ENCODE measurements at regions not wholly inside any gene's neighbourhood (a gene's known extent, or its start where the extent isn't known, plus 50 kb on each side); places are given as distances from the start of the nearest gene placed in this dataset.
"Not testable (repeated sequence)": the region's sequence is repeated elsewhere in the genome, so short reads cannot be mapped to it uniquely, and the experiment has no call there.

- no peak for DNase-seq
Measured at GRCh38 chr2:58769111-58769863, 528.2 kb upstream of the FANCL start.

- DNase-seq, result no peak
Measured at GRCh38 chr2:58768715-58769080, 527.6 kb upstream of the FANCL start.

- no peak for DNase-seq
Measured at GRCh38 chr2:58767828-58768714, 526.9 kb upstream of the FANCL start.

- no peak for DNase-seq
Measured at GRCh38 chr2:58764338-58765104, 523.4 kb upstream of the FANCL start.

- DNase-seq, result peak in 1 of 2 donors; percentile 31
Measured at GRCh38 chr2:58762176-58762781, 521.2 kb upstream of the FANCL start.

GRCh38 chr2:58757971-58758370, 516.8 kb upstream of the FANCL start:
- DNase-seq, result no peak

GRCh38 chr2:58756336-58756735, 515.2 kb upstream of the FANCL start:
- DNase-seq, result no peak

- DNase-seq, result not testable (repeated sequence)
Measured at GRCh38 chr2:58752507-58752906, 511.4 kb upstream of the FANCL start.

GRCh38 chr2:58751676-58752075, 510.6 kb upstream of the FANCL start:
- not testable (repeated sequence) for DNase-seq

GRCh38 chr2:58749041-58749440, 507.9 kb upstream of the FANCL start:
- no peak for DNase-seq

GRCh38 chr2:58745334-58745733, 504.2 kb upstream of the FANCL start:
- not testable (repeated sequence) for DNase-seq

GRCh38 chr2:58740426-58740825, 499.3 kb upstream of the FANCL start:
- DNase-seq, result no peak

- no peak for DNase-seq
Measured at GRCh38 chr2:58739033-58739432, 497.9 kb upstream of the FANCL start.

- DNase-seq, result no peak
Measured at GRCh38 chr2:58734365-58734764, 493.2 kb upstream of the FANCL start.

- DNase-seq, result no peak
Measured at GRCh38 chr2:58732999-58733398, 491.9 kb upstream of the FANCL start.

GRCh38 chr2:58731488-58731869, 490.4 kb upstream of the FANCL start:
- DNase-seq, result no peak

GRCh38 chr2:58730764-58731487, 489.8 kb upstream of the FANCL start:
- no peak for DNase-seq

GRCh38 chr2:58727981-58728656, 487.0 kb upstream of the FANCL start:
- DNase-seq, result no peak

- DNase-seq, result no peak
Measured at GRCh38 chr2:58721912-58722591, 480.9 kb upstream of the FANCL start.

- no peak for DNase-seq
Measured at GRCh38 chr2:58720770-58721697, 479.9 kb upstream of the FANCL start.
